HepG2 (cell line): ENCODE measurements at regions not wholly inside any gene's neighbourhood (a gene's known extent, or its start where the extent isn't known, plus 50 kb on each side); places are given as distances from the start of the nearest gene placed in this dataset.

Experiments
- ATAC-seq: fragments of 200-7000 bp; cut with Tn5 transposase; 3 replicates; pipeline ENCODE4 v1.9.1; 2020; ENCODE audit warnings: mild to moderate bottlenecking, moderate library complexity
- BruUV-seq: library from RNA; stranded (reverse); fragments of 400-500 nt; replicated peaks from 2 replicates; lab custom pipeline; 2021; lab: Mats Ljungman, UMichigan
- CTCF ChIA-PET: fragments of 300-600 bp; formaldehyde crosslinking; extraction: SDS; loops from one replicate; lab custom pipeline; 2021; ENCODE audit warnings: low total read pairs, inconsistent platforms, low intra/inter-chr PET ratio; lab: Yijun Ruan, JAX
- POLR2A ChIA-PET: fragments of 350-600 bp; sonication (Branson Sonifier 250); formaldehyde crosslinking; loops from one replicate; lab custom pipeline; 2020; ENCODE audit warnings: antibody characterized with exemption, inconsistent platforms; lab: Yijun Ruan, JAX
- DNase-seq: peaks from one replicate; pipeline ENCODE4 v3.0.0-alpha.2; 2015; ENCODE audit warnings: low spot score
- FAIRE-seq: peaks from 3 replicates; lab custom pipeline; 2011; peaks lifted over from hg19 to GRCh38; lab: Jason Lieb, UNC
- H2AFZ ChIP-seq: one replicate; pipeline ENCODE4 v1.6.1; 2011; ENCODE audit warnings: low read length, inconsistent platforms
- H3K27ac ChIP-seq: fragments of 300-600 bp; 3 replicates; pipeline ENCODE4 v1.8.0; 2011; ENCODE audit warnings: mixed run types, mild to moderate bottlenecking, mixed read lengths, low read length, inconsistent platforms; ENCODE audit not compliant: insufficient read depth; ENCODE audit errors: extremely low read length
- H3K27me3 ChIP-seq, 2 experiments: fragments of 200-600 bp in 1 of 2; 2 replicates in 1 of 2; 3 replicates in 1 of 2; pipeline versions ENCODE4 v1.6.0 to v1.8.0; 2011; ENCODE audit warnings: low read length in 2 of 2, mild to moderate bottlenecking in 2 of 2, moderate library complexity in 2 of 2, inconsistent platforms in 1 of 2; ENCODE audit not compliant: insufficient read depth in 2 of 2, control insufficient read depth in 1 of 2
- H3K36me3 ChIP-seq, 2 experiments: fragments of 200-600 bp in 1 of 2; replicated peaks in 1 of 2; 2 replicates in 1 of 2; 3 replicates in 1 of 2; pipeline versions ENCODE4 v1.5.1 to v1.8.0; 2011; ENCODE audit warnings: low read length in 2 of 2, inconsistent platforms in 1 of 2; ENCODE audit not compliant: insufficient read depth in 2 of 2, control insufficient read depth in 1 of 2
- H3K4me1 ChIP-seq: 2 replicates; pipeline ENCODE4 v1.5.1; 2012; ENCODE audit warnings: low read length, inconsistent platforms; ENCODE audit not compliant: insufficient read depth
- H3K4me2 ChIP-seq: 2 replicates; pipeline ENCODE4 v1.6.0; 2011; ENCODE audit warnings: low read depth, low read length, inconsistent platforms
- H3K4me3 ChIP-seq, 3 experiments: fragments of 200-600 bp in 1 of 3; sonication (generic), shearing (Covaris generic) in 1 of 3; replicated peaks in 1 of 3; 2 replicates each; pipeline ENCODE4 v1.5.1; 2011 to 2016; ENCODE audit warnings: low read length in 3 of 3, inconsistent platforms in 2 of 3, low read depth in 2 of 3, mild to moderate bottlenecking in 2 of 3, control low read depth in 1 of 3, mixed read lengths in 1 of 3; ENCODE audit not compliant: insufficient read depth in 1 of 3
- H3K79me2 ChIP-seq: one replicate; pipeline ENCODE4 v1.6.1; 2011; ENCODE audit warnings: low read length, inconsistent platforms; ENCODE audit not compliant: insufficient read depth
- H3K9ac ChIP-seq: 2 replicates; pipeline ENCODE4 v1.6.0; 2011; ENCODE audit warnings: mild to moderate bottlenecking, low read depth, low read length, inconsistent platforms; ENCODE audit not compliant: insufficient read depth
- H3K9me3 ChIP-seq: 2 replicates; pipeline ENCODE4 v1.5.1; 2012; ENCODE audit warnings: mild to moderate bottlenecking, low read length
- H4K20me1 ChIP-seq: 2 replicates; pipeline ENCODE4 v1.6.0; 2011; ENCODE audit warnings: inconsistent platforms, mild to moderate bottlenecking, low read length, moderate library complexity; ENCODE audit not compliant: insufficient read depth
- FOXM1 ChIP-seq: sonication (generic); formaldehyde crosslinking; IDR thresholded peaks from 2 replicates; pipeline ENCODE4 v1.5.0; 2020; ENCODE audit warnings: missing genetic modification reagents
- GATAD2A ChIP-seq: IDR thresholded peaks from 2 replicates; pipeline ENCODE4 v1.6.1; 2016
- GFI1 ChIP-seq: sonication (generic); formaldehyde crosslinking; IDR thresholded peaks from 2 replicates; pipeline ENCODE4 v1.5.0; 2020; ENCODE audit warnings: missing genetic modification reagents, mild to moderate bottlenecking, borderline replicate concordance
- HINFP ChIP-seq: sonication (generic); formaldehyde crosslinking; IDR thresholded peaks from 2 replicates; pipeline ENCODE4 v1.4.0; 2020; ENCODE audit warnings: low read depth, mild to moderate bottlenecking, missing genetic modification reagents
- PAWR ChIP-seq: sonication (generic); formaldehyde crosslinking; IDR thresholded peaks from 2 replicates; pipeline ENCODE4 v1.4.0; 2020; ENCODE audit warnings: missing genetic modification reagents, mild to moderate bottlenecking, borderline replicate concordance
- PHF20 ChIP-seq: sonication (generic); formaldehyde crosslinking; IDR thresholded peaks from 2 replicates; pipeline ENCODE4 v1.5.0; 2020; ENCODE audit warnings: mild to moderate bottlenecking, missing genetic modification reagents
- SALL1 ChIP-seq: sonication (generic); formaldehyde crosslinking; IDR thresholded peaks from 2 replicates; pipeline ENCODE4 v1.8.0; 2022; ENCODE audit warnings: mild to moderate bottlenecking, missing genetic modification reagents
- ZBTB10 ChIP-seq: sonication (generic); formaldehyde crosslinking; IDR thresholded peaks from 2 replicates; pipeline ENCODE4 v1.4.0; 2020; ENCODE audit warnings: missing genetic modification reagents, borderline replicate concordance
- ZFY ChIP-seq: sonication (generic); formaldehyde crosslinking; IDR thresholded peaks from 2 replicates; pipeline ENCODE4 v1.4.0; 2020; ENCODE audit warnings: missing genetic modification reagents
- ZNF101 ChIP-seq: sonication (generic); formaldehyde crosslinking; IDR thresholded peaks from 2 replicates; pipeline ENCODE4 v1.4.0; 2020; ENCODE audit warnings: mild to moderate bottlenecking, low read depth, missing genetic modification reagents, borderline replicate concordance
- ZNF225 ChIP-seq: sonication (generic); formaldehyde crosslinking; IDR thresholded peaks from 2 replicates; pipeline ENCODE4 v1.4.0; 2020; ENCODE audit warnings: mild to moderate bottlenecking, missing genetic modification reagents
- ZNF350 ChIP-seq: sonication (generic); formaldehyde crosslinking; IDR thresholded peaks from 2 replicates; pipeline ENCODE4 v1.4.0; 2020; ENCODE audit warnings: mild to moderate bottlenecking, low read depth, missing genetic modification reagents, borderline replicate concordance
- ZNF44 ChIP-seq: sonication (generic); formaldehyde crosslinking; IDR thresholded peaks from 2 replicates; pipeline ENCODE4 v1.5.1; 2020; ENCODE audit warnings: mild to moderate bottlenecking, missing genetic modification reagents
- ZNF878 ChIP-seq: sonication (generic); formaldehyde crosslinking; IDR thresholded peaks from 2 replicates; pipeline ENCODE4 v1.8.1; 2023; ENCODE audit warnings: mild to moderate bottlenecking, missing genetic modification reagents, moderate library complexity
- WGBS: methylation state at CpG from one replicate; pipeline ENCODE4 v1.1.6; 2017; ENCODE audit warnings: low lambda C conversion rate; 5-methylcytosine and 5-hydroxymethylcytosine counted together
- in situ Hi-C: cut with HindIII; loops from 2 replicates; pipeline ENCODE4 v1.10.0; 2017; ENCODE audit warnings: low pct_unique_long_range_greater_than_20kb; ENCODE audit not compliant: extremely low pct_ligation_motif_present
- intact Hi-C: fragments of 100-400 bp; cut with micrococcal nuclease; formaldehyde crosslinking; loops from one replicate; pipeline ENCODE4 v1.10.0; 2022; ENCODE audit not compliant: unreplicated experiment
- TF ChIP-seq, protein P1 (sequence below): sonication (generic); formaldehyde crosslinking; conservative IDR thresholded peaks from 2 replicates; pipeline ENCODE4 v1.8.1; 2023; ENCODE audit warnings: missing genetic modification reagents

- H3K79me2 ChIP-seq: no peaks in the 10 kb centered on the region
- ATAC-seq (no peak), DNase-seq (no peak), FAIRE-seq (no peak)
- H3K36me3 ChIP-seq: no peaks in the 10 kb centered on the region
- H3K27ac ChIP-seq: no peak overlapping the region
- no peak overlapping the region for H2AFZ ChIP-seq
- no peaks in the 10 kb centered on the region for H3K4me1 ChIP-seq
- BruUV-seq: no TSS peak
- TF ChIP-seq ZNF225 (CRISPR knock-in tag): no peak
- no peak for TF ChIP-seq GFI1 (CRISPR knock-in tag)
- no peak for TF ChIP-seq ZFY (CRISPR knock-in tag)
- H3K9ac ChIP-seq: no peak overlapping the region
- ChIA-PET CTCF (no interaction called here), POLR2A (no interaction called here)
- H3K27me3 ChIP-seq: 0 out of 5 replicates have a peak, but pooled peaks cover 0 to 3% of the 10 kb centered on the region in 2 experiments
- no peaks in the 10 kb centered on the region for H3K9me3 ChIP-seq
- H3K4me2 ChIP-seq: no peak overlapping the region
- intact Hi-C loops (no loop called here), in situ Hi-C loops (no loop called here)
- no peaks in the 10 kb centered on the region for H4K20me1 ChIP-seq
- H3K4me3 ChIP-seq: no peak overlapping the region
- WGBS: 12% methylated on average over 6 of the region's 6 CpGs
Measured at GRCh38 chr2:2455151-2455550, 124.1 kb upstream of the MYT1L start.

GRCh38 chr2:2452961-2453360 is 121.9 kb upstream of the MYT1L start:
- 6% methylated on average over 4 of the region's 4 CpGs for WGBS
- 0 out of 5 replicates have a peak, but pooled peaks cover 0 to 3% of the 10 kb centered on the region in 2 experiments for H3K27me3 ChIP-seq
- ATAC-seq (no peak), FAIRE-seq (no peak), DNase-seq (no peak)
- TF ChIP-seq ZBTB10 (CRISPR knock-in tag) (no peak), FOXM1 (no peak), ZNF101 (CRISPR knock-in tag) (no peak), ZNF350 (CRISPR knock-in tag) (no peak), PHF20 (no peak), GATAD2A (CRISPR knock-in tag) (no peak), SALL1 (CRISPR knock-in tag) (no peak), ZNF44 (CRISPR knock-in tag) (no peak), PAWR (CRISPR knock-in tag) (no peak), HINFP (CRISPR knock-in tag) (no peak), ZNF878 (CRISPR knock-in tag) (no peak)
- TF ChIP-seq, protein P1, sequence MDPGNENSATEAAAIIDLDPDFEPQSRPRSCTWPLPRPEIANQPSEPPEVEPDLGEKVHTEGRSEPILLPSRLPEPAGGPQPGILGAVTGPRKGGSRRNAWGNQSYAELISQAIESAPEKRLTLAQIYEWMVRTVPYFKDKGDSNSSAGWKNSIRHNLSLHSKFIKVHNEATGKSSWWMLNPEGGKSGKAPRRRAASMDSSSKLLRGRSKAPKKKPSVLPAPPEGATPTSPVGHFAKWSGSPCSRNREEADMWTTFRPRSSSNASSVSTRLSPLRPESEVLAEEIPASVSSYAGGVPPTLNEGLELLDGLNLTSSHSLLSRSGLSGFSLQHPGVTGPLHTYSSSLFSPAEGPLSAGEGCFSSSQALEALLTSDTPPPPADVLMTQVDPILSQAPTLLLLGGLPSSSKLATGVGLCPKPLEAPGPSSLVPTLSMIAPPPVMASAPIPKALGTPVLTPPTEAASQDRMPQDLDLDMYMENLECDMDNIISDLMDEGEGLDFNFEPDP (CRISPR knock-in tag): no peak
- H4K20me1 ChIP-seq: no peaks in the 10 kb centered on the region
- in situ Hi-C loops: no loop called here
- no peak overlapping the region for H3K27ac ChIP-seq
- no peaks in the 10 kb centered on the region for H3K79me2 ChIP-seq
- BruUV-seq: no TSS peak
- ChIA-PET CTCF (no interaction called here), POLR2A (no interaction called here)
- no peak overlapping the region for H3K9ac ChIP-seq
- no peaks in the 10 kb centered on the region for H3K9me3 ChIP-seq
- H3K4me2 ChIP-seq: no peak overlapping the region
- no peak overlapping the region for H2AFZ ChIP-seq
- H3K4me1 ChIP-seq: no peaks in the 10 kb centered on the region
- intact Hi-C loops: loop anchor here (5.0 kb wide), 1 partner anchor 626 kb away; no protein-coding TSS in a partner anchor
- no peak overlapping the region for H3K4me3 ChIP-seq
- no peaks in the 10 kb centered on the region for H3K36me3 ChIP-seq
